Type B pancreatic cell (in vitro differentiated cells): ENCODE measurements at regions not wholly inside any gene's neighbourhood (a gene's known extent, or its start where the extent isn't known, plus 50 kb on each side); places are given as distances from the start of the nearest gene placed in this dataset.

ENCODE experiments used
- DNase-seq: peaks from one replicate; pipeline ENCODE4 v3.0.0; 2021; ENCODE audit warnings: mixed read lengths; ENCODE audit not compliant: unreplicated experiment; ENCODE audit errors: extremely low spot score
- H3K27ac Mint-ChIP-seq: 2 replicates; pipeline ENCODE4 v1.8.0; 2021; ENCODE audit warnings: mild to moderate bottlenecking, mixed read lengths
- H3K27me3 Mint-ChIP-seq: 2 replicates; pipeline ENCODE4 v1.8.0; 2021; ENCODE audit warnings: mixed read lengths
- H3K36me3 Mint-ChIP-seq: 2 replicates; pipeline ENCODE4 v1.8.0; 2021; ENCODE audit warnings: mixed read lengths
- H3K4me1 Mint-ChIP-seq: one replicate; pipeline ENCODE4 v1.8.0; 2021; ENCODE audit warnings: mixed read lengths; ENCODE audit not compliant: unreplicated experiment
- H3K4me3 Mint-ChIP-seq: 2 replicates; pipeline ENCODE4 v1.8.0; 2021; ENCODE audit warnings: mild to moderate bottlenecking, mixed read lengths
- H3K9me3 Mint-ChIP-seq: 2 replicates; pipeline ENCODE4 v1.8.0; 2021; ENCODE audit warnings: mixed read lengths
- TF ChIP-seq, protein P1 (sequence below): fragments of 200-600 bp; sonication (generic); conservative IDR thresholded peaks from 2 replicates; pipeline ENCODE4 v1.5.0; 2021; ENCODE audit warnings: antibody characterized with exemption, mild to moderate bottlenecking

DNA sequence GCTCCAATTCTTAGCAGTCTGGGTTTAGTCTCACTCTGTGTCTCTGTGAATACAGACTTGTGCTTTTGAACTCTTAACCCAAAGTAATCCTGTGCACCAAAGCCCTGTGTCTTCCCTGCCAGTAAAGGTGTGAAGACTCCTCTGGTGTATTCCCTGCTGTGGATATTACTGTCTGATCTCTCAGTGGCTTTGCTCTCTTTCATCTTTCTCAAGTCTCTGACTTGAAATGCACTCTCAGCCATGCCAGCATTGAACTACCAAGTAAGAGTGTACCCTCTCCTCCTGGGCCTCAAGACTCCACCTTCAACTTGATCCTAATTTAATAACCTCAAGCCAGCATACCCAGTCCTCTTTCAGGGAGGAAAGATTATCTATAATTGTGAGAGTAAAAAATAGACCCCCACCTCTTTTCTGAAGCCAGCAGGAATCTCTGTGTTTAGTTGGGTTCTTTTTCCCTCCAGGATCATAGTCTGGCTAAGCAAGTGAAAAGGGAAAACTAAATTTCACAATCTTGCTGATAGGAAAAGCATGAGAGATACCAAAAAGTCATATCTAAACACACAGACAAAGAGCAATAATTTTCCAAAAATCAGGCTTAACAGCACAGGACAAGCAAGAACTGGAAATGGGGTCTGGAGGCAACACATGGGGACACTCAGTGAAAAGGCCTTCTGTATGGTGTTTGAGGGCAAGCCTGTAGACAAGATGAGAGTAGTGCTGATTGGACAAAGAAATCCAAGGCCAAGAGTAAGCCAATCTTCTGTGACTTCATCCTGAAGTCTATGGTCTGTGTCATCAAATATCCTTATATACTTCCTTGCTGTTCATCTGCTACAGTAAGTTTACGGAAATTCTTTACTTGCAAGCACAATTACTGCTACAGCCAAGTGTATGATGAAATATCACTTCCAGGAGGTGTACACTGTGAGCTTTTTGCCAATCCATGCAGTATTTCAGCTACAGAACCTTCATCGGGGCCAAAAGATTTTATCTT lies 296.1 kb upstream of the TGFBR2 start:
- Mint-ChIP-seq H3K36me3 (no peaks in the 10 kb centered on the region), H3K4me3 (no peak overlapping the region), H3K27ac (no peak overlapping the region), H3K4me1 (peaks cover 4% of the 10 kb centered on the region), H3K27me3 (no peaks in the 10 kb centered on the region), H3K9me3 (peaks cover 4% of the 10 kb centered on the region)
- TF ChIP-seq, protein P1, sequence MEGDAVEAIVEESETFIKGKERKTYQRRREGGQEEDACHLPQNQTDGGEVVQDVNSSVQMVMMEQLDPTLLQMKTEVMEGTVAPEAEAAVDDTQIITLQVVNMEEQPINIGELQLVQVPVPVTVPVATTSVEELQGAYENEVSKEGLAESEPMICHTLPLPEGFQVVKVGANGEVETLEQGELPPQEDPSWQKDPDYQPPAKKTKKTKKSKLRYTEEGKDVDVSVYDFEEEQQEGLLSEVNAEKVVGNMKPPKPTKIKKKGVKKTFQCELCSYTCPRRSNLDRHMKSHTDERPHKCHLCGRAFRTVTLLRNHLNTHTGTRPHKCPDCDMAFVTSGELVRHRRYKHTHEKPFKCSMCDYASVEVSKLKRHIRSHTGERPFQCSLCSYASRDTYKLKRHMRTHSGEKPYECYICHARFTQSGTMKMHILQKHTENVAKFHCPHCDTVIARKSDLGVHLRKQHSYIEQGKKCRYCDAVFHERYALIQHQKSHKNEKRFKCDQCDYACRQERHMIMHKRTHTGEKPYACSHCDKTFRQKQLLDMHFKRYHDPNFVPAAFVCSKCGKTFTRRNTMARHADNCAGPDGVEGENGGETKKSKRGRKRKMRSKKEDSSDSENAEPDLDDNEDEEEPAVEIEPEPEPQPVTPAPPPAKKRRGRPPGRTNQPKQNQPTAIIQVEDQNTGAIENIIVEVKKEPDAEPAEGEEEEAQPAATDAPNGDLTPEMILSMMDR: no peak
- DNase-seq: no peak

DNA sequence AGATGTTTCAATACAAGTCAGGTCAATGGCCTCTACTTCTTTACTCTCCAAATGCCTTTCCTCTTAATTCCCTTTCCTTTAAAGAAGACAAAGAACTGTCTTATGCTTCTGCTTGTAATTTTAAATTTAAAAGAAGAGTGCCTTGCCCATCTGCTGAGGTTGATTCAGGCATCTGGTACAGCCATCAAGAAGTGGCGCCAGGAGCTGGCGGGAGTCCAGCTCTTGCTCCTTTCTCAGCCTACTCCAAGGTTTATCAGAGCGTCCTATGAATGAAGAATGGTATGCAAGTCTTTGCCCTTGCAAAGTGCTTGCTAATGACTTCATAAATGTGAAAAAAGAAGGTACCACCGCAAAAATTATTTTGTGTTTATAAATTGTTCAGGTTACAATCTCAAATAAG lies 294.6 kb upstream of the TGFBR2 start:
- Mint-ChIP-seq H3K9me3 (no peaks in the 10 kb centered on the region), H3K4me1 (peaks cover 6% of the 10 kb centered on the region), H3K27ac (no peak overlapping the region), H3K27me3 (no peaks in the 10 kb centered on the region), H3K36me3 (no peaks in the 10 kb centered on the region), H3K4me3 (no peak overlapping the region)
- TF ChIP-seq, protein P1: no peak
- DNase-seq: no peak

DNA sequence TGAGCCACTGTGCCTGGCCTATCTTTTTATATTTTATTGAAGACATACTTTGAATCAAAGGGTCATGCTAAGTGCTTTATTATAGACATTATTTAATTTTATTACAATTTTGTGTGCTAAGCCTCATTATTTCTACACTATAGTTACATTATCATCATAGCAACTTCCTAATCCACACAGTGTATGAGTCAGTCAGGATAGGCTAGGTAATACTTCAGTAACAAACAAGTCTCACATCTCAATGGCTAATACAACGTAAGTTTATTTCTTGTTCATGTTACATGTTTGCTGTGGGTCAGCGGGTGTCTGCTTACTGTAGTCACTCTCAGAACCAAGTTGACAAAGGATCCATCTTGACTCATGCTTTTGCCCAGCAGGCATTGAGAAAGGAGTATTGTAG lies 292.6 kb upstream of the TGFBR2 start:
- Mint-ChIP-seq H3K4me3 (no peak overlapping the region), H3K27ac (no peak overlapping the region), H3K9me3 (no peaks in the 10 kb centered on the region), H3K4me1 (peaks cover 6% of the 10 kb centered on the region), H3K36me3 (no peaks in the 10 kb centered on the region), H3K27me3 (no peaks in the 10 kb centered on the region)
- TF ChIP-seq, protein P1: no peak
- DNase-seq: no peak

DNA sequence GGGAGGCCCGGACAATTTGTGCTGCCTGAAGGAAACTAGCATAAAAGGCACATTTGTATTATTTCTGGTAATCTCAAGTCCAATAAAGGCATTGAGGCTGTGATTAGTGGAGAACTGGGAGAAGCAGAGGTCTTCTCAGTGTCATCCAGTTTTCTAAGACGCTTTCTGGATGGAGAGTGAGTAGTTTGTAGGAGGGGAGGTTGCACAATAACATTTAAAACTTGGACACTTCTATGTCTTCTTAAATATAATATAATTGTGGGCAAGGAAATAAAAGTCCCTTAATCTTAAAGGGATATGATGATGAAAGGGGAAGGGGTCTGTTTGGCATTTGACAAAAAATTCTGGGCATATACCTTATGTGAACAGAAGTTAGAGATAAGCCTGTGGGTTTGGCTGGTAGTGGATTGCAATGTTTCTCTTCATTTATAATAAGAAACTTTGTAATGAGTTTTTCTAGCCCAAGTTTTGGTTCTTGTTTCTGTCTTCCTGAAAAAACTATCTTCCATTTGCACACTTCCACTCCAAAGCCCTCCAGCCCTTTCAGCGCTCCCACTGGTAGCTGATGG lies 291.6 kb upstream of the TGFBR2 start:
- Mint-ChIP-seq H3K9me3 (no peaks in the 10 kb centered on the region), H3K27ac (no peak overlapping the region), H3K4me1 (peaks cover 10% of the 10 kb centered on the region)

DNA sequence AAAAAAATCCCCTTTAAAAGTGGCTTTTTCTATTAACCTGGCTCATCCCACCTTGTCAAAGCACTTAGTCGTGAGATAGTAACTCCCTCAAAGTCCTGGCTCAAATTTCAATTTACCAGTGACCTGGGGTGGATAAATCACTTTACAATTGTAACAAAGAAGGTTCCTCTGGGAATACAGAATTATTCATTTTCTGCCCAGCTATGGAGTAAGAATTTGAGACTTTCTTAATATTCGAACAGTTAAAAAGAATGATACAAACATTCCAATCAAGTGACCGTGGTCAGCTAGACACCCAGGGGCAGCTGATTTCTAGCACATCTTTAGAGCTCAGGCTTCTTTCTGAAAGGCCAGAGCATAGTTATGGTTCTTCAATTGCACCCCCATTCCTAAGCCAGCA lies 291.0 kb upstream of the TGFBR2 start:
- DNase-seq: no peak
- H3K4me1 Mint-ChIP-seq: peaks cover 10% of the 10 kb centered on the region
- H3K27me3 Mint-ChIP-seq: no peaks in the 10 kb centered on the region
- no peak overlapping the region for H3K27ac Mint-ChIP-seq
- TF ChIP-seq, protein P1: no peak
- no peak overlapping the region for H3K4me3 Mint-ChIP-seq
- H3K36me3 Mint-ChIP-seq: no peaks in the 10 kb centered on the region
- H3K9me3 Mint-ChIP-seq: no peaks in the 10 kb centered on the region

More for the DNA sequence above, 291.6 kb upstream of the TGFBR2 start:
- H3K36me3 Mint-ChIP-seq: no peaks in the 10 kb centered on the region
- no peak overlapping the region for H3K4me3 Mint-ChIP-seq
- no peak for DNase-seq
- TF ChIP-seq, protein P1: no peak
- no peaks in the 10 kb centered on the region for H3K27me3 Mint-ChIP-seq
